HUES6 (cell line): ENCODE measurements at regions not wholly inside any gene's neighbourhood (a gene's known extent, or its start where the extent isn't known, plus 50 kb on each side); places are given as distances from the start of the nearest gene placed in this dataset.

ENCODE experiments used
- H3K27ac ChIP-seq: 2 replicates; pipeline ENCODE4 v1.7.0; 2013; ENCODE audit warnings: low read depth, mild to moderate bottlenecking, low read length, inconsistent platforms
- H3K27me3 ChIP-seq: 2 replicates; pipeline ENCODE4 v1.6.1; 2013; ENCODE audit warnings: low read length; ENCODE audit not compliant: control insufficient read depth, insufficient read depth
- H3K36me3 ChIP-seq: 2 replicates; pipeline ENCODE4 v1.6.1; 2013; ENCODE audit warnings: low read length; ENCODE audit not compliant: control insufficient read depth, insufficient read depth
- H3K4me1 ChIP-seq: 2 replicates; pipeline ENCODE4 v1.6.1; 2013; ENCODE audit warnings: low read length; ENCODE audit not compliant: control insufficient read depth, insufficient read depth
- H3K4me3 ChIP-seq: 2 replicates; pipeline ENCODE4 v1.5.1; 2013; ENCODE audit warnings: low read depth, low read length
- H3K9ac ChIP-seq: one replicate; pipeline ENCODE4 v1.6.1; 2013; ENCODE audit warnings: mild to moderate bottlenecking, low read length
- H3K9me3 ChIP-seq: 2 replicates; pipeline ENCODE4 v1.6.1; 2013; ENCODE audit warnings: low read depth, low read length; ENCODE audit not compliant: control insufficient read depth, insufficient read depth

GRCh38 chr7:106811472-106811871 lies 53.6 kb upstream of the PIK3CG start:
- Histone ChIP-seq H3K36me3 (no peaks in the 10 kb centered on the region), H3K9me3 (no peaks in the 10 kb centered on the region), H3K9ac (no peak overlapping the region), H3K4me1 (peaks cover 5% of the 10 kb centered on the region), H3K27ac (no peak overlapping the region), H3K4me3 (no peak overlapping the region), H3K27me3 (no peaks in the 10 kb centered on the region)

- Histone ChIP-seq H3K9me3 (no peaks in the 10 kb centered on the region), H3K36me3 (no peaks in the 10 kb centered on the region), H3K27me3 (no peaks in the 10 kb centered on the region), H3K27ac (no peak overlapping the region), H3K9ac (no peak overlapping the region), H3K4me1 (peaks cover 3% of the 10 kb centered on the region), H3K4me3 (no peak overlapping the region)
Measured at GRCh38 chr7:106812027-106812643, 52.9 kb upstream of the PIK3CG start.

- Histone ChIP-seq H3K4me3 (no peak overlapping the region), H3K9me3 (no peaks in the 10 kb centered on the region), H3K36me3 (no peaks in the 10 kb centered on the region), H3K9ac (no peak overlapping the region), H3K27me3 (no peaks in the 10 kb centered on the region), H3K27ac (no peak overlapping the region), H3K4me1 (no peaks in the 10 kb centered on the region; the same call in 1 of the 2 replicates)
Measured at GRCh38 chr7:106813705-106814305, 51.3 kb upstream of the PIK3CG start.

- Histone ChIP-seq H3K4me3 (no peak overlapping the region), H3K36me3 (no peaks in the 10 kb centered on the region), H3K27me3 (no peaks in the 10 kb centered on the region), H3K27ac (no peak overlapping the region), H3K9ac (no peak overlapping the region), H3K9me3 (no peaks in the 10 kb centered on the region), H3K4me1 (no peaks in the 10 kb centered on the region; the same call in 1 of the 2 replicates)
Measured at GRCh38 chr7:106814887-106815286, 50.2 kb upstream of the PIK3CG start.
